ENCODE measurements at regions not wholly inside any gene's neighbourhood (a gene's known extent, or its start where the extent isn't known, plus 50 kb on each side); places are given as distances from the start of the nearest gene placed in this dataset.

GRCh38 chr21:15526798-15527197 lies 203.0 kb upstream of the USP25 start:
- DNase-seq (ENCODE audit: low spot score) = no peak

GRCh38 chr21:15528346-15528745 lies 201.4 kb upstream of the USP25 start:
- DNase-seq (ENCODE audit: low spot score) = no peak

GRCh38 chr21:15531986-15532385 lies 197.8 kb upstream of the USP25 start:
- DNase-seq (ENCODE audit: low spot score) = no peak

GRCh38 chr21:15533618-15534017 lies 196.2 kb upstream of the USP25 start:
- DNase-seq (ENCODE audit: low spot score) = no peak

- DNase-seq (ENCODE audit: low spot score) = no peak
Measured at GRCh38 chr21:15534450-15534886, 195.3 kb upstream of the USP25 start.

- no peak for DNase-seq (ENCODE audit: low spot score)
Measured at GRCh38 chr21:15539376-15539775, 190.4 kb upstream of the USP25 start.

- no peak for DNase-seq (ENCODE audit: low spot score)
Measured at GRCh38 chr21:15543473-15543872, 186.3 kb upstream of the USP25 start.

- DNase-seq (ENCODE audit: low spot score) = no peak
Measured at GRCh38 chr21:15549671-15550070, 180.1 kb upstream of the USP25 start.

GRCh38 chr21:15552914-15553494 lies 176.8 kb upstream of the USP25 start:
- peak; percentile 8 for DNase-seq (ENCODE audit: low spot score)

GRCh38 chr21:15557925-15558324 lies 171.9 kb upstream of the USP25 start:
- DNase-seq (ENCODE audit: low spot score) = no peak

- DNase-seq (ENCODE audit: low spot score) = no peak
Measured at GRCh38 chr21:15558884-15559283, 170.9 kb upstream of the USP25 start.

- no peak for DNase-seq (ENCODE audit: low spot score)
Measured at GRCh38 chr21:15559660-15560059, 170.1 kb upstream of the USP25 start.

- no peak for DNase-seq (ENCODE audit: low spot score)
Measured at GRCh38 chr21:15560383-15561056, 169.3 kb upstream of the USP25 start.

GRCh38 chr21:15562748-15563147 lies 167.0 kb upstream of the USP25 start:
- no peak for DNase-seq (ENCODE audit: low spot score)

GRCh38 chr21:15564907-15565306 lies 164.9 kb upstream of the USP25 start:
- no peak for DNase-seq (ENCODE audit: low spot score)

- DNase-seq (ENCODE audit: low spot score) = no peak
Measured at GRCh38 chr21:15566703-15567102, 163.1 kb upstream of the USP25 start.

- no peak for DNase-seq (ENCODE audit: low spot score)
Measured at GRCh38 chr21:15567191-15567590, 162.6 kb upstream of the USP25 start.

- no peak for DNase-seq (ENCODE audit: low spot score)
Measured at GRCh38 chr21:15568516-15568915, 161.3 kb upstream of the USP25 start.

- DNase-seq (ENCODE audit: low spot score) = no peak
Measured at GRCh38 chr21:15586752-15587427, 142.9 kb upstream of the USP25 start.

- peak; percentile 21 for DNase-seq (ENCODE audit: low spot score)
Measured at GRCh38 chr21:15592271-15592860, 137.4 kb upstream of the USP25 start.

GRCh38 chr21:15592957-15593356 lies 136.8 kb upstream of the USP25 start:
- DNase-seq (ENCODE audit: low spot score) = no peak

- DNase-seq (ENCODE audit: low spot score) = no peak
Measured at GRCh38 chr21:15601390-15601789, 128.4 kb upstream of the USP25 start.

- no peak for DNase-seq (ENCODE audit: low spot score)
Measured at GRCh38 chr21:15604413-15604812, 125.4 kb upstream of the USP25 start.

Data from CD4-positive, alpha-beta T cell treated with Interleukin-6 at 100 ng/mL for 8 hours (primary cell).